ENCODE measurements at regions not wholly inside any gene's neighbourhood (a gene's known extent, or its start where the extent isn't known, plus 50 kb on each side); places are given as distances from the start of the nearest gene placed in this dataset.

GRCh38 chr1:104768466-104768865, 1018.8 kb downstream of the AMY1C start:
- no peak for TF ChIP-seq POLR2A (IDR thresholded peaks at IDR 0.05)
- TF ChIP-seq, protein P1, sequence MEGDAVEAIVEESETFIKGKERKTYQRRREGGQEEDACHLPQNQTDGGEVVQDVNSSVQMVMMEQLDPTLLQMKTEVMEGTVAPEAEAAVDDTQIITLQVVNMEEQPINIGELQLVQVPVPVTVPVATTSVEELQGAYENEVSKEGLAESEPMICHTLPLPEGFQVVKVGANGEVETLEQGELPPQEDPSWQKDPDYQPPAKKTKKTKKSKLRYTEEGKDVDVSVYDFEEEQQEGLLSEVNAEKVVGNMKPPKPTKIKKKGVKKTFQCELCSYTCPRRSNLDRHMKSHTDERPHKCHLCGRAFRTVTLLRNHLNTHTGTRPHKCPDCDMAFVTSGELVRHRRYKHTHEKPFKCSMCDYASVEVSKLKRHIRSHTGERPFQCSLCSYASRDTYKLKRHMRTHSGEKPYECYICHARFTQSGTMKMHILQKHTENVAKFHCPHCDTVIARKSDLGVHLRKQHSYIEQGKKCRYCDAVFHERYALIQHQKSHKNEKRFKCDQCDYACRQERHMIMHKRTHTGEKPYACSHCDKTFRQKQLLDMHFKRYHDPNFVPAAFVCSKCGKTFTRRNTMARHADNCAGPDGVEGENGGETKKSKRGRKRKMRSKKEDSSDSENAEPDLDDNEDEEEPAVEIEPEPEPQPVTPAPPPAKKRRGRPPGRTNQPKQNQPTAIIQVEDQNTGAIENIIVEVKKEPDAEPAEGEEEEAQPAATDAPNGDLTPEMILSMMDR (IDR thresholded peaks at IDR 0.05 in 8 of 11, conservative IDR thresholded peaks at IDR 0.05 in 3 of 11) = no peak
- TF ChIP-seq POLR2AphosphoS5 (IDR thresholded peaks at IDR 0.05) = no peak
